ENCODE measurements at regions not wholly inside any gene's neighbourhood (a gene's known extent, or its start where the extent isn't known, plus 50 kb on each side); places are given as distances from the start of the nearest gene placed in this dataset.
"Not testable (repeated sequence)": the region's sequence is repeated elsewhere in the genome, so short reads cannot be mapped to it uniquely, and the experiment has no call there.

- H3K9me3 ChIP-seq; H3K4me1 ChIP-seq (ENCODE audit: control insufficient read depth in 1 of 2, low read depth in 2 of 2): not testable (repeated sequence)
Observed at GRCh38 chr9:67339216-67339615, 346.9 kb upstream of the SPATA31A3 start.

GRCh38 chr9:67338201-67338600 lies 345.9 kb upstream of the SPATA31A3 start:
- not testable (repeated sequence) for DNase-seq (ENCODE audit: low spot score); H3K4me3 ChIP-seq; H3K27me3 ChIP-seq (replicated peaks; ENCODE audit: insufficient read depth)

More at GRCh38 chr9:67339216-67339615, 346.9 kb upstream of the SPATA31A3 start:
- H3K27ac ChIP-seq; H3K36me3 ChIP-seq; H3K4me3 ChIP-seq; H3K27me3 ChIP-seq (replicated peaks; ENCODE audit: insufficient read depth); DNase-seq (ENCODE audit: low spot score); ATAC-seq (ENCODE audit: insufficient number of reproducible peaks, low FRiP score, low read depth): not testable (repeated sequence)

GRCh38 chr9:67334727-67335572 lies 342.6 kb upstream of the SPATA31A3 start:
- not testable (repeated sequence) for DNase-seq (ENCODE audit: low spot score); H3K36me3 ChIP-seq; H3K4me1 ChIP-seq (ENCODE audit: control insufficient read depth in 1 of 2, low read depth in 2 of 2); H3K27ac ChIP-seq; H3K9me3 ChIP-seq; ATAC-seq (ENCODE audit: insufficient number of reproducible peaks, low FRiP score, low read depth); H3K4me3 ChIP-seq; H3K27me3 ChIP-seq (replicated peaks; ENCODE audit: insufficient read depth)

More at GRCh38 chr9:67338201-67338600, 345.9 kb upstream of the SPATA31A3 start:
- H3K9me3 ChIP-seq; H3K4me1 ChIP-seq (ENCODE audit: control insufficient read depth in 1 of 2, low read depth in 2 of 2); H3K27ac ChIP-seq; ATAC-seq (ENCODE audit: insufficient number of reproducible peaks, low FRiP score, low read depth); H3K36me3 ChIP-seq: not testable (repeated sequence)

- not testable (repeated sequence) for DNase-seq (ENCODE audit: low spot score); H3K9me3 ChIP-seq; H3K27me3 ChIP-seq (replicated peaks; ENCODE audit: insufficient read depth); H3K4me1 ChIP-seq (ENCODE audit: control insufficient read depth in 1 of 2, low read depth in 2 of 2); ATAC-seq (ENCODE audit: insufficient number of reproducible peaks, low FRiP score, low read depth); H3K4me3 ChIP-seq; H3K36me3 ChIP-seq; H3K27ac ChIP-seq
Observed at GRCh38 chr9:67331634-67332033, 339.3 kb upstream of the SPATA31A3 start.

GRCh38 chr9:67313409-67313808 lies 321.1 kb upstream of the SPATA31A3 start:
- not testable (repeated sequence) for H3K4me3 ChIP-seq; ATAC-seq (ENCODE audit: insufficient number of reproducible peaks, low FRiP score, low read depth); DNase-seq (ENCODE audit: low spot score)

GRCh38 chr9:67312504-67312903 lies 320.2 kb upstream of the SPATA31A3 start:
- not testable (repeated sequence) for H3K27me3 ChIP-seq (replicated peaks; ENCODE audit: insufficient read depth); H3K4me3 ChIP-seq; DNase-seq (ENCODE audit: low spot score); H3K27ac ChIP-seq; H3K36me3 ChIP-seq; ATAC-seq (ENCODE audit: insufficient number of reproducible peaks, low FRiP score, low read depth); H3K4me1 ChIP-seq (ENCODE audit: control insufficient read depth in 1 of 2, low read depth in 2 of 2); H3K9me3 ChIP-seq

More at GRCh38 chr9:67313409-67313808, 321.1 kb upstream of the SPATA31A3 start:
- H3K27me3 ChIP-seq (replicated peaks; ENCODE audit: insufficient read depth); H3K36me3 ChIP-seq; H3K9me3 ChIP-seq; H3K27ac ChIP-seq; H3K4me1 ChIP-seq (ENCODE audit: control insufficient read depth in 1 of 2, low read depth in 2 of 2): not testable (repeated sequence)

GRCh38 chr9:67307109-67307508 lies 314.8 kb upstream of the SPATA31A3 start:
- not testable (repeated sequence) for H3K36me3 ChIP-seq; H3K4me3 ChIP-seq; H3K9me3 ChIP-seq; ATAC-seq (ENCODE audit: insufficient number of reproducible peaks, low FRiP score, low read depth); H3K4me1 ChIP-seq (ENCODE audit: control insufficient read depth in 1 of 2, low read depth in 2 of 2); H3K27me3 ChIP-seq (replicated peaks; ENCODE audit: insufficient read depth); H3K27ac ChIP-seq; DNase-seq (ENCODE audit: low spot score)

- not testable (repeated sequence) for H3K4me3 ChIP-seq; H3K36me3 ChIP-seq; H3K27ac ChIP-seq; H3K9me3 ChIP-seq; H3K27me3 ChIP-seq (replicated peaks; ENCODE audit: insufficient read depth); H3K4me1 ChIP-seq (ENCODE audit: control insufficient read depth in 1 of 2, low read depth in 2 of 2); DNase-seq (ENCODE audit: low spot score); ATAC-seq (ENCODE audit: insufficient number of reproducible peaks, low FRiP score, low read depth)
Observed at GRCh38 chr9:67288797-67289196, 296.4 kb upstream of the SPATA31A3 start.

GRCh38 chr9:67288117-67288735 lies 295.9 kb upstream of the SPATA31A3 start:
- H3K4me1 ChIP-seq (ENCODE audit: control insufficient read depth in 1 of 2, low read depth in 2 of 2); H3K4me3 ChIP-seq; ATAC-seq (ENCODE audit: insufficient number of reproducible peaks, low FRiP score, low read depth); DNase-seq (ENCODE audit: low spot score); H3K27ac ChIP-seq; H3K9me3 ChIP-seq; H3K27me3 ChIP-seq (replicated peaks; ENCODE audit: insufficient read depth); H3K36me3 ChIP-seq: not testable (repeated sequence)

GRCh38 chr9:67284299-67284698 lies 291.9 kb upstream of the SPATA31A3 start:
- not testable (repeated sequence) for H3K4me1 ChIP-seq (ENCODE audit: control insufficient read depth in 1 of 2, low read depth in 2 of 2); DNase-seq (ENCODE audit: low spot score); ATAC-seq (ENCODE audit: insufficient number of reproducible peaks, low FRiP score, low read depth); H3K36me3 ChIP-seq; H3K4me3 ChIP-seq; H3K27me3 ChIP-seq (replicated peaks; ENCODE audit: insufficient read depth); H3K9me3 ChIP-seq; H3K27ac ChIP-seq

GRCh38 chr9:67281574-67281973 lies 289.2 kb upstream of the SPATA31A3 start:
- not testable (repeated sequence) for DNase-seq (ENCODE audit: low spot score); H3K27me3 ChIP-seq (replicated peaks; ENCODE audit: insufficient read depth); H3K27ac ChIP-seq; H3K4me1 ChIP-seq (ENCODE audit: control insufficient read depth in 1 of 2, low read depth in 2 of 2); H3K36me3 ChIP-seq; H3K9me3 ChIP-seq; H3K4me3 ChIP-seq; ATAC-seq (ENCODE audit: insufficient number of reproducible peaks, low FRiP score, low read depth)

GRCh38 chr9:67269692-67270091 lies 277.3 kb upstream of the SPATA31A3 start:
- DNase-seq (ENCODE audit: low spot score); H3K27ac ChIP-seq; ATAC-seq (ENCODE audit: insufficient number of reproducible peaks, low FRiP score, low read depth); H3K4me1 ChIP-seq (ENCODE audit: control insufficient read depth in 1 of 2, low read depth in 2 of 2); H3K4me3 ChIP-seq; H3K9me3 ChIP-seq; H3K36me3 ChIP-seq; H3K27me3 ChIP-seq (replicated peaks; ENCODE audit: insufficient read depth): not testable (repeated sequence)

Measured in thoracic aorta (tissue), 2 donors.